Suprapubic skin (tissue), 4 donors: ENCODE measurements at regions not wholly inside any gene's neighbourhood (a gene's known extent, or its start where the extent isn't known, plus 50 kb on each side); places are given as distances from the start of the nearest gene placed in this dataset.
"Not testable (repeated sequence)": the region's sequence is repeated elsewhere in the genome, so short reads cannot be mapped to it uniquely, and the experiment has no call there.

Experiments
- DNase-seq, 2 donors: peaks; one replicate each; pipeline ENCODE4 v3.0.0-alpha.2; 2019; ENCODE audit warnings: low spot score in 2 of 2
- H3K27ac ChIP-seq: fragments of 200-600 bp; sonication (generic); one replicate; pipeline ENCODE4 v1.5.1; 2019
- H3K27me3 ChIP-seq: fragments of 200-600 bp; sonication (generic); one replicate; pipeline ENCODE4 v1.5.1; 2019
- H3K36me3 ChIP-seq: fragments of 200-600 bp; sonication (generic); one replicate; pipeline ENCODE4 v1.5.1; 2019
- H3K4me1 ChIP-seq: fragments of 200-600 bp; sonication (generic); one replicate; pipeline ENCODE4 v1.5.1; 2019
- H3K4me3 ChIP-seq: fragments of 200-600 bp; sonication (generic); one replicate; pipeline ENCODE4 v1.5.1; 2019; ENCODE audit warnings: mild to moderate bottlenecking
- H3K9me3 ChIP-seq: fragments of 200-600 bp; sonication (generic); one replicate; pipeline ENCODE4 v1.5.1; 2019
- EP300 ChIP-seq: sonication (generic); formaldehyde crosslinking; IDR thresholded peaks from one replicate; pipeline ENCODE4 v1.6.1; 2017; ENCODE audit warnings: antibody characterized with exemption
- POLR2A ChIP-seq, 2 donors: fragments of 450-650 bp; IDR thresholded peaks; one replicate each; pipeline ENCODE4 v1.6.1; 2017; ENCODE audit warnings: antibody characterized with exemption in 2 of 2, mild to moderate bottlenecking in 2 of 2, moderate library complexity in 2 of 2
- POLR2AphosphoS5 ChIP-seq, 3 donors: sonication (generic); formaldehyde crosslinking; IDR thresholded peaks; one replicate each; pipeline ENCODE4 v1.6.1; 2017; ENCODE audit warnings: antibody characterized with exemption in 3 of 3
- WGBS: methylation state at CpG from one replicate; pipeline ENCODE4 v1.1.5; 2018; 5-methylcytosine and 5-hydroxymethylcytosine counted together
- TF ChIP-seq, protein P1 (sequence below), 2 donors: fragments of 200-600 bp in 1 of 2; fragments of 450-650 bp in 1 of 2; sonication (generic) in 1 of 2; IDR thresholded peaks; one replicate each; pipeline ENCODE4 v1.5.1; 2016 to 2019; ENCODE audit warnings: antibody characterized with exemption in 2 of 2, mild to moderate bottlenecking in 1 of 2, moderate library complexity in 1 of 2

DNA sequence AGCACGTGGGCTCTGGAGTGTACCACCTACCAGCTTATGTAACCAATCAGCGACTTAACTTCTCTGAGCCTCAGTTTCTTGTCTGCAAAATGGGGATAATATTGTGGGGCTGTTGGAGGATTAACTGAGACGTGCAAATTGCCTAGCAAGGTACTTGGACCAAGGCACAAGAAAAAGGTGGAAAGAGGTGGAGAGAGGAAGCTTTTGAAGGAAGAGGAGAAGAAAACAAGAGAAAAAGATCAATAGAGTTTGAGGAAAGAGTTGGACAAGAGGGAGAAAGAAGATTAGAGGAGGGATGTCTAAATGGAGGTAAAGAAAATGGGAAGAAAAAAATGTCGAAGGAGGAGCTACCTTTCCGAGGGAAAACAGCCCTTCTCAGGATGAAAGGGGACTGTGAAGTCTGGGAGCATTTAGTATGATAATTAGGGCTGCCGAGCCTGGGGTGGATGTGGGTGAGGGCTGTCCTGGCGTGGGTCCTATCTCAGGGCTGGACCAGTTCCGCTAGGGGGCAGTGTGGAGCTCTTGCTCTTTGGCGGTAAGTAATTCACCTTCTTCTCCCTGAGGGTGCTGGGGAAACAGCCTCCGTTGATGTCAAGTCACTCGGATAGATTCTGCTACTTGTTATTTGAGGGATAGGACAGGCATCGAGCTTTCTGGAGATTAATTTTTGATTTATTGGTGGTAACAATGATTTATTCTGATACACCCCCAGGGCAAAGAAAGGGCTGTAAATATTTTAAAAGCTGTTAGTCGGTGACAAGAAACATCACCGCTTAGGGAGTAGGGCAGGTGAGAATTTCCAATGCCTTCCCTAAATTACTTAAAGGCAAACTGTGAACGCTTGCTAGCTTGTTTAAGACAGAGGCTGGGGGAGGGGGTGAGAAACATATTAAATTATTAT is 79.0 kb upstream of the NFASC start:
- H3K4me3 ChIP-seq: no peak overlapping the region
- H3K27ac ChIP-seq: no peak overlapping the region
- H3K36me3 ChIP-seq: no peaks in the 10 kb centered on the region
- TF ChIP-seq POLR2A (IDR thresholded peaks at IDR 0.05) (no peak), EP300 (no peak), POLR2AphosphoS5 (IDR thresholded peaks at IDR 0.05) (no peak)
- TF ChIP-seq, protein P1, sequence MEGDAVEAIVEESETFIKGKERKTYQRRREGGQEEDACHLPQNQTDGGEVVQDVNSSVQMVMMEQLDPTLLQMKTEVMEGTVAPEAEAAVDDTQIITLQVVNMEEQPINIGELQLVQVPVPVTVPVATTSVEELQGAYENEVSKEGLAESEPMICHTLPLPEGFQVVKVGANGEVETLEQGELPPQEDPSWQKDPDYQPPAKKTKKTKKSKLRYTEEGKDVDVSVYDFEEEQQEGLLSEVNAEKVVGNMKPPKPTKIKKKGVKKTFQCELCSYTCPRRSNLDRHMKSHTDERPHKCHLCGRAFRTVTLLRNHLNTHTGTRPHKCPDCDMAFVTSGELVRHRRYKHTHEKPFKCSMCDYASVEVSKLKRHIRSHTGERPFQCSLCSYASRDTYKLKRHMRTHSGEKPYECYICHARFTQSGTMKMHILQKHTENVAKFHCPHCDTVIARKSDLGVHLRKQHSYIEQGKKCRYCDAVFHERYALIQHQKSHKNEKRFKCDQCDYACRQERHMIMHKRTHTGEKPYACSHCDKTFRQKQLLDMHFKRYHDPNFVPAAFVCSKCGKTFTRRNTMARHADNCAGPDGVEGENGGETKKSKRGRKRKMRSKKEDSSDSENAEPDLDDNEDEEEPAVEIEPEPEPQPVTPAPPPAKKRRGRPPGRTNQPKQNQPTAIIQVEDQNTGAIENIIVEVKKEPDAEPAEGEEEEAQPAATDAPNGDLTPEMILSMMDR (IDR thresholded peaks at IDR 0.05): peak in 1 of 2 donors; percentile 80
- peaks cover 50% of the 10 kb centered on the region for H3K27me3 ChIP-seq
- WGBS: 29% methylated on average over 15 of the region's 15 CpGs
- DNase-seq: peak in 1 of 2 donors; percentile 85
- H3K4me1 ChIP-seq: no peaks in the 10 kb centered on the region
- H3K9me3 ChIP-seq: no peaks in the 10 kb centered on the region

DNA sequence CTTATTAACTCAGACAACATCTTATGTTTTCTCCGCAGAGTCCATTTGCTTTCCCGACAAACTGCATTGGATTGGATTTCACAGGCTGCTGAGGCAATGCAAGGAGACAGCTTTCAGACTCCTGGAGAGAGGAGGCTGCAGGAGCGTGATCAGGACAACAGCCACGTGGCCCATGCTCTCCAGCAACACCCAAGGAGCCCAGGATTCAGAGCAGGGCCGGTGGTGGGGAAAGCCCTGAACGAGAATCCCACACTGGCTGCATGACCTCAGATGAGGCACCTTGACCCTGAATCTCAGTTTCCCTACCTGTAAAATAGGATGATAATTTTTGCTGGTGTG is 78.3 kb upstream of the NFASC start:
- no peaks in the 10 kb centered on the region for H3K4me1 ChIP-seq
- H3K27ac ChIP-seq: no peak overlapping the region
- WGBS: 71% methylated on average over 6 of the region's 6 CpGs
- TF ChIP-seq, protein P1 (IDR thresholded peaks at IDR 0.05): no peak
- no peaks in the 10 kb centered on the region for H3K9me3 ChIP-seq
- DNase-seq: peak in 1 of 2 donors; percentile 43
- no peaks in the 10 kb centered on the region for H3K36me3 ChIP-seq
- H3K4me3 ChIP-seq: no peak overlapping the region
- H3K27me3 ChIP-seq: peaks cover 45% of the 10 kb centered on the region

GRCh38 chr1:204793259-204793914 is 77.3 kb upstream of the NFASC start:
- DNase-seq: peak in 1 of 2 donors; percentile 13

DNA sequence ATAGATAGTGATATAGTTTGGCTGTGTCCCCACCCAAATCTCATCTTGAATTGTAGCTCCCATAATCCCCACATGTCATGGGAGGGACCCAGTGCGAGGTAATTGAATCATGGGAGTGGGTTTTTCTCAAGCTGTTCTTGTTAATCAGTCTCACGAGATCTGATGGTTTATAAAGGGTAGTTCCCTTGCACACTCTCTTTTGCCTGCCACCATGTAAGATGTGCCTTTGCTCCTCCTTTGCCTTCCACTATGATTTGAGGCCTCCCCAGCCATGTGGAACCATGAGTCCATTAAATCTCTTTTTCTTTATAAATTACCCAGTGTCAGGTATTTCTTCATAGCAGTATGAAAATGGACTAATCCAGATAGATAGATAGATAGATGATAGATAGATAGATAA is 73.8 kb upstream of the NFASC start:
- not testable (repeated sequence) for H3K9me3 ChIP-seq, H3K27ac ChIP-seq, H3K36me3 ChIP-seq, DNase-seq, H3K4me1 ChIP-seq, H3K4me3 ChIP-seq
- H3K27me3 ChIP-seq: peaks cover 36% of the 10 kb centered on the region
- 89% methylated on average over 2 of the region's 2 CpGs for WGBS

More at GRCh38 chr1:204793259-204793914, 77.3 kb upstream of the NFASC start:
- Histone ChIP-seq H3K4me1 (no peaks in the 10 kb centered on the region), H3K27ac (no peak overlapping the region), H3K4me3 (no peak overlapping the region), H3K36me3 (no peaks in the 10 kb centered on the region), H3K27me3 (peaks cover 36% of the 10 kb centered on the region), H3K9me3 (no peaks in the 10 kb centered on the region)
- 80% methylated on average over 7 of the region's 7 CpGs for WGBS
- TF ChIP-seq POLR2AphosphoS5 (IDR thresholded peaks at IDR 0.05): no peak
- TF ChIP-seq POLR2A (IDR thresholded peaks at IDR 0.05): no peak
- no peak for TF ChIP-seq EP300
- TF ChIP-seq, protein P1 (IDR thresholded peaks at IDR 0.05): no peak

GRCh38 chr1:204797401-204797800 is 73.3 kb upstream of the NFASC start:
- Histone ChIP-seq H3K9me3 (no peaks in the 10 kb centered on the region), H3K4me1 (no peaks in the 10 kb centered on the region), H3K36me3 (no peaks in the 10 kb centered on the region), H3K27ac (no peak overlapping the region), H3K4me3 (no peak overlapping the region), H3K27me3 (peaks cover 31% of the 10 kb centered on the region)
- TF ChIP-seq EP300: no peak
- TF ChIP-seq POLR2AphosphoS5 (IDR thresholded peaks at IDR 0.05): no peak
- no peak for TF ChIP-seq POLR2A (IDR thresholded peaks at IDR 0.05)
- TF ChIP-seq, protein P1 (IDR thresholded peaks at IDR 0.05): no peak
- 75% methylated on average over 2 of the region's 2 CpGs for WGBS
- no peak for DNase-seq
